Karpas-422 (cell line): ENCODE measurements at regions not wholly inside any gene's neighbourhood (a gene's known extent, or its start where the extent isn't known, plus 50 kb on each side); places are given as distances from the start of the nearest gene placed in this dataset.

Source experiments
- DNase-seq: peaks from one replicate; pipeline ENCODE4 v3.0.0-alpha.2; 2015
- H2AFZ ChIP-seq: fragments of 200-600 bp; sonication (generic); 2 replicates; pipeline ENCODE4 v1.6.1; 2014; ENCODE audit warnings: antibody characterized with exemption, low read length, mixed read lengths
- H3K27ac ChIP-seq: fragments of 200-600 bp; sonication (generic); 2 replicates; pipeline ENCODE4 v1.5.1; 2014; ENCODE audit warnings: mild to moderate bottlenecking, low read length, moderate library complexity
- H3K27me3 ChIP-seq: fragments of 200-600 bp; sonication (generic); 2 replicates; pipeline ENCODE4 v1.6.1; 2014; ENCODE audit warnings: low read length, mixed read lengths
- H3K36me3 ChIP-seq: fragments of 200-600 bp; sonication (generic); 2 replicates; pipeline ENCODE4 v1.6.1; 2014; ENCODE audit warnings: low read length, mixed read lengths; ENCODE audit not compliant: insufficient read depth
- H3K4me1 ChIP-seq: fragments of 200-600 bp; sonication (generic); 2 replicates; pipeline ENCODE4 v1.6.1; 2014; ENCODE audit warnings: mild to moderate bottlenecking, low read length, mixed read lengths
- H3K4me2 ChIP-seq: fragments of 200-600 bp; sonication (generic); 2 replicates; pipeline ENCODE4 v1.6.1; 2014; ENCODE audit warnings: low read length, low read depth, mild to moderate bottlenecking; ENCODE audit not compliant: poor library complexity, severe bottlenecking
- H3K4me3 ChIP-seq: fragments of 200-600 bp; sonication (generic); 2 replicates; pipeline ENCODE4 v1.5.1; 2014; ENCODE audit warnings: mild to moderate bottlenecking, antibody characterized with exemption, low read length, mixed read lengths
- H3K79me2 ChIP-seq: fragments of 200-600 bp; sonication (generic); 2 replicates; pipeline ENCODE4 v1.6.1; 2014; ENCODE audit warnings: mild to moderate bottlenecking, low read length, mixed read lengths
- H3K9ac ChIP-seq: fragments of 200-600 bp; sonication (generic); 2 replicates; pipeline ENCODE4 v1.6.0; 2014; ENCODE audit warnings: low read length
- H3K9me2 ChIP-seq: fragments of 200-600 bp; sonication (generic), shearing (Covaris generic); replicated peaks from 2 replicates; pipeline ENCODE4 v1.6.0; 2014; ENCODE audit warnings: mild to moderate bottlenecking, low read length, moderate library complexity; ENCODE audit not compliant: insufficient read depth
- H3K9me3 ChIP-seq: fragments of 300-700, 200-600 bp; sonication (generic); 2 replicates; pipeline ENCODE4 v1.6.1; 2014; ENCODE audit warnings: low read length, mixed read lengths
- H4K20me1 ChIP-seq: fragments of 200-600 bp; sonication (generic); 2 replicates; pipeline ENCODE4 v1.6.1; 2014; ENCODE audit warnings: mild to moderate bottlenecking, antibody characterized with exemption, low read length, low read depth; ENCODE audit not compliant: insufficient read depth

DNA sequence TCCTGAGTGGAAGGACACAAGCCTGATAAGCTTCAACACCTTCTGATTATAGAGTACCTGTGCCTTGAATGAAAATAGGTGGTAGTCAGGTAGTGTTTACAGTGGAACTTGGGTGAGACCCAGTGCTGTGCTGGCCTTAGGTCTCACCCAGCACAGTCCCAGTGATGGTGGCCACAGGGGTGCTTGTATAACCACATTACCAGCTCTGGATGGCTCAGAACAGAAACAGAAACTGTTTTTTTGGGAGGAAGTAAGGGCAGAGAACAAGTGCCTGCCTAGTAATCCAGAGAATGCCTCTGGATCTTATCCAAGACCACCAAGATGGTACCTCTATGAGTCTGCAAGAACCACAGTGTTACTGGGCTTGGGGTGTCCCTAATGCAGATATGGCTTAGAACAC, 171.5 kb upstream of the DIPK2B start:
- Histone ChIP-seq H3K4me3 (no peak overlapping the region), H3K9me3 (peaks cover 2% of the 10 kb centered on the region), H3K4me2 (no peak overlapping the region), H3K79me2 (no peaks in the 10 kb centered on the region), H3K9ac (no peak overlapping the region), H3K4me1 (no peaks in the 10 kb centered on the region), H2AFZ (no peak overlapping the region), H4K20me1 (no peaks in the 10 kb centered on the region), H3K36me3 (no peaks in the 10 kb centered on the region), H3K9me2 (no peaks in the 10 kb centered on the region), H3K27ac (no peak overlapping the region), H3K27me3 (no peaks in the 10 kb centered on the region)
- DNase-seq: no peak

GRCh38 chrX:45368705-45369104, 168.0 kb upstream of the DIPK2B start:
- H3K27ac ChIP-seq: no peak overlapping the region
- H4K20me1 ChIP-seq: no peaks in the 10 kb centered on the region

GRCh38 chrX:45363596-45363995, 162.9 kb upstream of the DIPK2B start:
- Histone ChIP-seq H3K9me2 (no peaks in the 10 kb centered on the region), H3K4me3 (no peak overlapping the region), H2AFZ (no peak overlapping the region), H3K79me2 (no peaks in the 10 kb centered on the region), H3K4me2 (no peak overlapping the region), H3K27ac (no peak overlapping the region), H3K9me3 (no peaks in the 10 kb centered on the region), H3K9ac (no peak overlapping the region), H3K4me1 (no peaks in the 10 kb centered on the region), H3K27me3 (no peaks in the 10 kb centered on the region), H4K20me1 (no peaks in the 10 kb centered on the region), H3K36me3 (no peaks in the 10 kb centered on the region)
- DNase-seq: no peak

More at GRCh38 chrX:45368705-45369104, 168.0 kb upstream of the DIPK2B start:
- Histone ChIP-seq H3K79me2 (no peaks in the 10 kb centered on the region), H3K27me3 (no peaks in the 10 kb centered on the region), H3K4me1 (no peaks in the 10 kb centered on the region), H3K4me3 (no peak overlapping the region), H3K36me3 (no peaks in the 10 kb centered on the region), H3K4me2 (no peak overlapping the region), H3K9me3 (peaks cover 2% of the 10 kb centered on the region; the same call in 1 of the 2 replicates), H2AFZ (no peak overlapping the region), H3K9me2 (no peaks in the 10 kb centered on the region), H3K9ac (no peak overlapping the region)
- no peak for DNase-seq

- Histone ChIP-seq H3K9ac (no peak overlapping the region), H2AFZ (no peak overlapping the region), H3K9me3 (peaks cover 18% of the 10 kb centered on the region; the same call in 1 of the 2 replicates)
Measured at GRCh38 chrX:45360571-45360970, 159.9 kb upstream of the DIPK2B start.

DNA sequence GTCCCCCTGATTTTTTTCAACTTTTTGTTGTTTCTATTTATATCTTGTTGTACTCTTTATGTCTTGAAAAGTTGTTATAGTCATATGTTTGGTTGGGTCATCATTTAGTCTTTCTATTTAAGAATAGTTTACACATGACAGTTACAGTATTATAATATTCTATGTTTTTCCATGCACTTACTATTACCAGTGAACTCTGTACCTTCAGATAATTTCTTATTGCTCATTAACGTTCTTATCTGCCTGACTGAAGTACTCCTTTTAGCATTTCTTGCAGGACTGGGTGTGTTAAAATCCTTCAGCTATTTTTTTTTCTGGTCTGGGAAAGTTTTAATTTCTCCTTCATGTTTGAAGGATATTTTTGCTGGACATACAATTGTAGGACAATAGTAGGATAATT, 157.7 kb upstream of the DIPK2B start:
- Histone ChIP-seq H3K9me2 (no peaks in the 10 kb centered on the region), H3K4me2 (no peak overlapping the region), H3K4me1 (no peaks in the 10 kb centered on the region), H3K36me3 (no peaks in the 10 kb centered on the region), H3K9me3 (peaks cover 23% of the 10 kb centered on the region), H4K20me1 (no peaks in the 10 kb centered on the region), H3K9ac (no peak overlapping the region), H3K4me3 (no peak overlapping the region), H3K27ac (no peak overlapping the region), H3K79me2 (no peaks in the 10 kb centered on the region), H3K27me3 (no peaks in the 10 kb centered on the region), H2AFZ (no peak overlapping the region)
- DNase-seq: no peak

More at GRCh38 chrX:45360571-45360970, 159.9 kb upstream of the DIPK2B start:
- no peak overlapping the region for H3K4me3 ChIP-seq
- no peaks in the 10 kb centered on the region for H3K79me2 ChIP-seq
- no peaks in the 10 kb centered on the region for H3K36me3 ChIP-seq
- no peaks in the 10 kb centered on the region for H4K20me1 ChIP-seq
- no peaks in the 10 kb centered on the region for H3K9me2 ChIP-seq
- no peaks in the 10 kb centered on the region for H3K4me1 ChIP-seq
- H3K27me3 ChIP-seq: no peaks in the 10 kb centered on the region
- H3K4me2 ChIP-seq: no peak overlapping the region
- DNase-seq: no peak
- H3K27ac ChIP-seq: no peak overlapping the region

DNA sequence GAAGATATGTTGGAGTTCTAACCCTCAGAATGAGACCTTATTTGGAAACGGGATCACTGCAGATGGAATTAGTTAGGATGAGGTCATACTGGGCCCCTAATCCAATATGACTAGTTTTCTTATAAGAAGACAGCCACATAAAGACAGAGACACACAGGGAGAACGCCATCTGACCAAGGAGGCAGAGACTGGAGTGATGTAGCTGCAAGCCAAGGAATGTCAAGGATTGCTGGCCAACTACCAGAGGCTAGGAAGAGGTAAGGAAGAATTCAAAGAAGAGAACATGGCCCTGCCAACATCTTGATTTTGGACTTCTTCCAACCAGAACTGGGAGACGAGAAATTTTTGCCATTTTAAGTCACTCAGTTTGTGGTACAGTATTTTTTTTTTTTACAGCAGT, 152.8 kb upstream of the DIPK2B start:
- no peak for DNase-seq
- no peaks in the 10 kb centered on the region for H3K4me1 ChIP-seq
- H3K36me3 ChIP-seq: no peaks in the 10 kb centered on the region
- no peak overlapping the region for H3K4me2 ChIP-seq
- no peak overlapping the region for H3K4me3 ChIP-seq
- no peak overlapping the region for H2AFZ ChIP-seq
- H3K9me3 ChIP-seq: peaks cover 28% of the 10 kb centered on the region
- H3K9ac ChIP-seq: no peak overlapping the region
- no peaks in the 10 kb centered on the region for H3K9me2 ChIP-seq
- H4K20me1 ChIP-seq: no peaks in the 10 kb centered on the region
- H3K79me2 ChIP-seq: no peaks in the 10 kb centered on the region
- H3K27ac ChIP-seq: no peak overlapping the region
- no peaks in the 10 kb centered on the region for H3K27me3 ChIP-seq

DNA sequence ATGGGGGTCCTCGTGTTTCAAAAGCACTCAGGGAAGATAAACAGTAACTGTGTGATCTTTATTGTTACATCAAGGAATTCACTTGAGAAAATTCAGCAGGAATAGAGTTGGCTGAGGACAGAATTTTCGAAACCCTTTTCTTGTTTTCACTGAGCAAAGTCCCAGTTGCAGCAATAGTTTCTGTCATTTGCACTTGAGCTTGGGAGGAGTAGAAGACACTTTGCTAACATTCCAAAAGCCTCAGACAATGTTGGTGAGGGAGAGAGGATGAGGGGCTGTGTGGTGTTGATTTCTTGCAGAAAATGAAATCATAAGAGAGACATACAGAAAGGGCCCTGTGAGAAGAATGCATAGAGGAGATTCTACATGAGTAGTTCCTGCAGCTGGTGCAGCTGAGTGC, 151.9 kb upstream of the DIPK2B start:
- DNase-seq: no peak
- no peaks in the 10 kb centered on the region for H4K20me1 ChIP-seq
- H3K27me3 ChIP-seq: no peaks in the 10 kb centered on the region
- no peak overlapping the region for H3K9ac ChIP-seq
- H2AFZ ChIP-seq: no peak overlapping the region
- no peaks in the 10 kb centered on the region for H3K9me2 ChIP-seq
- no peaks in the 10 kb centered on the region for H3K4me1 ChIP-seq
- no peaks in the 10 kb centered on the region for H3K79me2 ChIP-seq
- no peak overlapping the region for H3K27ac ChIP-seq
- peaks cover 26% of the 10 kb centered on the region for H3K9me3 ChIP-seq
- H3K36me3 ChIP-seq: no peaks in the 10 kb centered on the region
- no peak overlapping the region for H3K4me3 ChIP-seq
- no peak overlapping the region for H3K4me2 ChIP-seq

DNA sequence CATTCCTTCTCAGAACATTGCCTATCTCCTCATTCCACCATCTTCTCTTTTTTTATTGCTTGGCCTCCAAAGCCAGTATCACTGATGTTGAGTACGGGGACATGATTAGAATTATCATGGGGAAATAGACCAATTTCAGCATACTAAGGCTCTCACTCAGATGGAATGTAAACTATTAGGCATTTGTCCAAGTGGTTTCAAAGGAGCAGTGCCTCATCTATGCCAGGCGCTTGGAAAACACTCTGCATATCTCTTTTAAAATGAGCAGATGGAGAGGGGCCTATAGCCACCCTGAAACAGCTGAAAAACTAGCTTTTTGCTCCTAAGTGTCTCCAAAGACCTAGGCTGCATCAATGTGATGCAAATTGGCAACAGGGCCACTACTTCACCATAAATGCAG, 150.8 kb upstream of the DIPK2B start:
- H3K4me2 ChIP-seq: no peak overlapping the region
- no peaks in the 10 kb centered on the region for H3K9me2 ChIP-seq
- H3K9ac ChIP-seq: no peak overlapping the region
- H3K27me3 ChIP-seq: no peaks in the 10 kb centered on the region
- no peaks in the 10 kb centered on the region for H3K79me2 ChIP-seq
- no peaks in the 10 kb centered on the region for H3K4me1 ChIP-seq
- H3K4me3 ChIP-seq: no peak overlapping the region
- H4K20me1 ChIP-seq: no peaks in the 10 kb centered on the region
- no peak overlapping the region for H3K27ac ChIP-seq
- peaks cover 15% of the 10 kb centered on the region for H3K9me3 ChIP-seq
- DNase-seq: no peak
- no peaks in the 10 kb centered on the region for H3K36me3 ChIP-seq
- H2AFZ ChIP-seq: no peak overlapping the region

DNA sequence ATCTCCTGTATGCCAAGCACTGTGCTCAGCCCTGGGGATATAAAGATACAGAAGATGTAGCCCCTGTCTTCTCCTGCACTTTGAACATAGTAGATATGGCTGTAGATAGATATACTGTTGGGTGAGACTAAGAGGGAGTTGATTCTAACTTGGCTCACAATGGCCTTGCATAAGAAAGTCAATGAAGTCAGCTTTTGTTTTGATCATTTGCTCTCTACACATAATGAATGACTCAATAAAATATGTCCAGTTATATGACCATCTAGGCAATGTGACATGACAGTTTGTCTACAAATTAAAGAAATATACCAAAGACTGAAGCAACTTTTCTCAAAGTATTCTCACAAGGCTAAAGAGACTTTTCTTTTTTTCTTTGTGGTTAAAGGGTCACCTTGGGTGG, 147.6 kb upstream of the DIPK2B start:
- no peak for DNase-seq
- no peak overlapping the region for H3K27ac ChIP-seq

More for the DNA sequence above, 147.6 kb upstream of the DIPK2B start:
- no peaks in the 10 kb centered on the region for H4K20me1 ChIP-seq
- H3K4me2 ChIP-seq: no peak overlapping the region
- peaks cover 5% of the 10 kb centered on the region; the same call in 1 of the 2 replicates for H3K9me3 ChIP-seq
- no peaks in the 10 kb centered on the region for H3K4me1 ChIP-seq
- H2AFZ ChIP-seq: no peak overlapping the region
- H3K79me2 ChIP-seq: no peaks in the 10 kb centered on the region
- H3K36me3 ChIP-seq: no peaks in the 10 kb centered on the region
- H3K4me3 ChIP-seq: no peak overlapping the region
- no peaks in the 10 kb centered on the region for H3K9me2 ChIP-seq
- no peak overlapping the region for H3K9ac ChIP-seq
- H3K27me3 ChIP-seq: no peaks in the 10 kb centered on the region
